ENCODE measurements at regions not wholly inside any gene's neighbourhood (a gene's known extent, or its start where the extent isn't known, plus 50 kb on each side); places are given as distances from the start of the nearest gene placed in this dataset.

DNA sequence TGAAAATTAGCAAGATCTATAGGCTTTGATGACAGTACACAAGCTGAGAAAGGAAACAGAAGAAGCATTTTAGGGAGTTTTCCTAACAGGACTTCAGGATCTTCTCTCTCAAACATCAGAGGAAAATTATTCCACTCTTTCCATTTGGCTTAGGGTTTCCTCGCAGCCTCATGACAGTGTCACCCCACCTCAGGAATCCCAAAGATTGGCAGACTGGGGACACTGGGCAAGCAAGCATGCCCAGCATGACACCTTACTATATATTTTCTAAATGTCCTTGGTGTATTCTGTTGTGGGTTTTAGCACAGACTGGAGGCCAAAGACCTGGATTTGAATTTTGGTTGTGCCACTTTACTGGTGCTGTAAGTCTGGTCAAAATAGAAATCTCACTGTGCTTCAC lies 482.4 kb upstream of the SOX5 start:
- DNase-seq = no peak
- Histone ChIP-seq H3K4me1 (no peaks in the 10 kb centered on the region), H3K4me3 (no peak overlapping the region), H3K27me3 (no peaks in the 10 kb centered on the region), H3K27ac (no peak overlapping the region), H3K9me3 (no peaks in the 10 kb centered on the region), H3K36me3 (no peaks in the 10 kb centered on the region)
- no peak for TF ChIP-seq POLR2A (IDR thresholded peaks at IDR 0.05)
- TF ChIP-seq, protein P1, sequence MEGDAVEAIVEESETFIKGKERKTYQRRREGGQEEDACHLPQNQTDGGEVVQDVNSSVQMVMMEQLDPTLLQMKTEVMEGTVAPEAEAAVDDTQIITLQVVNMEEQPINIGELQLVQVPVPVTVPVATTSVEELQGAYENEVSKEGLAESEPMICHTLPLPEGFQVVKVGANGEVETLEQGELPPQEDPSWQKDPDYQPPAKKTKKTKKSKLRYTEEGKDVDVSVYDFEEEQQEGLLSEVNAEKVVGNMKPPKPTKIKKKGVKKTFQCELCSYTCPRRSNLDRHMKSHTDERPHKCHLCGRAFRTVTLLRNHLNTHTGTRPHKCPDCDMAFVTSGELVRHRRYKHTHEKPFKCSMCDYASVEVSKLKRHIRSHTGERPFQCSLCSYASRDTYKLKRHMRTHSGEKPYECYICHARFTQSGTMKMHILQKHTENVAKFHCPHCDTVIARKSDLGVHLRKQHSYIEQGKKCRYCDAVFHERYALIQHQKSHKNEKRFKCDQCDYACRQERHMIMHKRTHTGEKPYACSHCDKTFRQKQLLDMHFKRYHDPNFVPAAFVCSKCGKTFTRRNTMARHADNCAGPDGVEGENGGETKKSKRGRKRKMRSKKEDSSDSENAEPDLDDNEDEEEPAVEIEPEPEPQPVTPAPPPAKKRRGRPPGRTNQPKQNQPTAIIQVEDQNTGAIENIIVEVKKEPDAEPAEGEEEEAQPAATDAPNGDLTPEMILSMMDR (IDR thresholded peaks at IDR 0.05) = no peak

DNA sequence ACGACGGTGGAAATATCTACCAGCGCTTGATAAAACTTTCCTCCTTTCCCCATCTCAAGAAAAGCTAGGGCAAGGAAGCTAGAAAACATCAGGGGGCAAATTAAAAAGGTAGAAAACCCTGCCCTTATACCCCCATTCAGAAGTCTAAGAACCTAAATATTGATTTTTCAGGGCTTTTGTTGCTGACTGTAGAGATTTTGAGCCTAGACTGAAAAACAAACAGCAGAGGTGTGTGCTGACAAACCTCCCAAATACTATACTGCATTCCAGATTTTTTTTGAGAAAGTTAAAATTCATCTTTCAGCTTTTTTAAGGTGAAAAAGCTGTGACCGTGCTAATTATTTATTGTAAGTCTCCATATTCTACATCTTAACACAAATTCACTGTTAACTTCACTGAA lies 478.3 kb upstream of the SOX5 start:
- no peak for DNase-seq
- Histone ChIP-seq H3K27me3 (no peaks in the 10 kb centered on the region), H3K4me1 (no peaks in the 10 kb centered on the region), H3K9me3 (no peaks in the 10 kb centered on the region), H3K36me3 (no peaks in the 10 kb centered on the region), H3K4me3 (no peak overlapping the region), H3K27ac (no peak overlapping the region)
- no peak for TF ChIP-seq POLR2A (IDR thresholded peaks at IDR 0.05)
- TF ChIP-seq, protein P1 (IDR thresholded peaks at IDR 0.05) = no peak

DNA sequence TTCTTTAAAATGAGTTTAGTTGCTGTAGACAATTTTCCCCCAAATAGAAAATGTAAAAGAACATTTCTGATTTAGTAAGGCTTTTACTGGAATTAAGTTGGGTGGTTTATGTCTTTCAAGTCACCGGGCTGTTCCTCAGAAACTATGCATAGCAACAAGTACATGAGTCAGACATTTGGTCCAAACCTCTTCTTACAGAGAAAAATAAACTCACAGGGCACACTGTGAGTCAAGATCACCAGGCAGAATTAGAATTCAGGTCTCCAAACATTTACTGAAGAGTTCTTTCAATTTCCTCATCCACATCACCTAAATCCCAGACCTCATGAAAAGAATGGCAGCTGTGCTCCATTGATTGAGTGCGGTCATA lies 476.1 kb upstream of the SOX5 start:
- no peak for DNase-seq
- no peaks in the 10 kb centered on the region for H3K27me3 ChIP-seq
- no peaks in the 10 kb centered on the region for H3K4me1 ChIP-seq
- no peak overlapping the region for H3K4me3 ChIP-seq
- TF ChIP-seq, protein P1 (IDR thresholded peaks at IDR 0.05) = no peak
- no peak for TF ChIP-seq POLR2A (IDR thresholded peaks at IDR 0.05)
- no peak overlapping the region for H3K27ac ChIP-seq
- no peaks in the 10 kb centered on the region for H3K36me3 ChIP-seq
- H3K9me3 ChIP-seq = no peaks in the 10 kb centered on the region

DNA sequence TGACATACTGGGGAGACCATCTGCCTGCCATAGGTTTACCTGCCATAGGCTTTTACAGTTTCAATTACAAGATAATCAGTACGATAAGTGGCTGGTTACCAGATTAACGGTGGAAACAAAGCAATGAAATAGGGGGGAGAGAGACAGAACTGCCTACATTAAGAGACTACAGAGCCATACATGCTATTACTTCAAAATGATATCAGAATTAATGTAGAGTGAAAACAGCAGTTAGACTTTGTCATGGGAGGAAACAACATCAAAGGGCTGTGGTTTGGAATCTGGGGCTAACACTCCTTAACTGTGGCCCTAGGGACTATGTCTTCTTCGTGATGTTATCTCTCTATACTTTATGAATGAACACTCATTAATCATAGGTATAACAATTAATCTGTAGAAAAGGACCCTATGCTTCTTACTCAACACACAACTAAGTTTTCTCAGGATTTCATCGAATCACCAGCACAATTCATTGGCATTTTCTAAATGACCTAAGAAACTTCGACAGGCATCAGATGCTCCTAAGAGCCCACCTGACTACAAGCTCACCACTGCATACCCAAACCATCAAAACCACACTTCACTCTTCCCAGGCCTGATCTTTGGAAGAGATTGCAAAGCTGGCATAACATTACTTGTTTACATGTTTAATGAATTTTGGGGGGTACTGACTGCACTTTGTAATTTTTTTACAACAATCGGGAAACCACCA lies 475.6 kb upstream of the SOX5 start:
- Histone ChIP-seq H3K4me1 (no peaks in the 10 kb centered on the region), H3K9me3 (no peaks in the 10 kb centered on the region), H3K4me3 (no peak overlapping the region), H3K27ac (no peak overlapping the region), H3K27me3 (no peaks in the 10 kb centered on the region), H3K36me3 (no peaks in the 10 kb centered on the region)
- TF ChIP-seq, protein P1 (IDR thresholded peaks at IDR 0.05) = no peak
- TF ChIP-seq POLR2A (IDR thresholded peaks at IDR 0.05) = no peak
- no peak for DNase-seq

DNA sequence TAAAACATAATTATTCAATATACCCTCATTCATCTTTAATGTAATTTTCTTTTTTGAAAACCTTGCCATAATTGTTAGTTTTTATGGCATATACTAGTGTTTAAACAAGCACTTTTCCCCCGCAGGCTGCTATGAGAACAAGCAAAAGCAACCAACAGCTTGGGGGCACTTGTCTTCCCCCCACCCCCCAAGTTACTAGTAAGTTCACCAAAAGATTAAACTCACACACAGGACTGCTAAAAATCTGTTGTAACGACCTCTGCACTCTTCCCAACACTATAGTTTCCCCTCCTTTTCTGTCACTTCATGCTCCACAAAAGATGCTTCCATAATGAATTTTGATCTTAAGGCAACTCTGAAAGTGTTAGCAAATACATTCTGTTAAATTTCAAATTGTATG lies 474.9 kb upstream of the SOX5 start:
- H3K27me3 ChIP-seq = no peaks in the 10 kb centered on the region
- no peaks in the 10 kb centered on the region for H3K9me3 ChIP-seq
- no peak for TF ChIP-seq POLR2A (IDR thresholded peaks at IDR 0.05)
- TF ChIP-seq, protein P1 (IDR thresholded peaks at IDR 0.05) = no peak
- no peak overlapping the region for H3K4me3 ChIP-seq
- no peak for DNase-seq
- no peak overlapping the region for H3K27ac ChIP-seq
- no peaks in the 10 kb centered on the region for H3K36me3 ChIP-seq
- H3K4me1 ChIP-seq = no peaks in the 10 kb centered on the region

DNA sequence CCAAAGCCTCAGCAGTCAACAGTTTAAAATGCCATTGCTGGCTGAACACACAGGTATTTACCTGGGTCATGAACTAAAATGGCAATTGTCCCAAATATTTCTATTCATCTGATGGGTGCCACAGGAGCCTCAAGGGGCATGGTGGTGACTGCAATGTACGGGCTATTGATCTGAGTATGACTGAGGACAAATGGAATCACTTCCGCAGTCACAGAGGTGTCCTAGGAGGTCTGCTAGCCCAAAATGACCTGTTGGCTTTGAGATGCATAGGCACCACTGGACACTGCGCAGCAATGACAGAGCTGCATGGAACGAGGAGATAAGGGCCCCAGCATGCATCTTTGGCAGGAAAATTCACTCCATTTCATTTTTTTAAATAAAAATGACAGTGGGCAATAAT lies 474.1 kb upstream of the SOX5 start:
- H3K27ac ChIP-seq = no peak overlapping the region
- no peaks in the 10 kb centered on the region for H3K27me3 ChIP-seq
- no peaks in the 10 kb centered on the region for H3K36me3 ChIP-seq
- H3K4me1 ChIP-seq = no peaks in the 10 kb centered on the region
- H3K9me3 ChIP-seq = no peaks in the 10 kb centered on the region
- TF ChIP-seq, protein P1 (IDR thresholded peaks at IDR 0.05) = no peak
- TF ChIP-seq POLR2A (IDR thresholded peaks at IDR 0.05) = no peak
- no peak for DNase-seq
- H3K4me3 ChIP-seq = no peak overlapping the region
